T-cell (primary cell): ENCODE measurements at regions not wholly inside any gene's neighbourhood (a gene's known extent, or its start where the extent isn't known, plus 50 kb on each side); places are given as distances from the start of the nearest gene placed in this dataset.

Experiments used
- ATAC-seq, 4 experiments: fragments of 200-7000 bp in 3 of 4; fragments of 150-1000 bp in 1 of 4; cut with Tn5 transposase; replicated peaks in 1 of 4; 1 replicate in 3 of 4; 2 replicates in 1 of 4; pipeline ENCODE4 v1.10.0; 2021; ENCODE audit warnings: moderate library complexity in 3 of 4, mild to moderate bottlenecking in 2 of 4, moderate number of reproducible peaks in 1 of 4
- CTCF ChIA-PET, 2 donors: fragments of 300-600 bp; sonication (Branson Sonifier 250); formaldehyde crosslinking; loops; one replicate each; lab custom pipeline; 2022; ENCODE audit warnings: antibody characterized with exemption in 2 of 2; lab: Charles Lee
- POLR2A ChIA-PET, 2 donors: fragments of 300-600 bp; sonication (Branson Sonifier 250); formaldehyde crosslinking; loops; one replicate each; lab custom pipeline; 2022; ENCODE audit warnings: antibody characterized with exemption in 2 of 2; lab: Charles Lee
- DNase-seq, 35 experiments: peaks; one replicate each; pipeline versions ENCODE4 v3.0.0 to v3.0.0-alpha.2; 2013 to 2023
- H3K27ac ChIP-seq: one replicate; pipeline ENCODE4 v1.5.1; 2013; ENCODE audit warnings: low read length
- H3K27me3 ChIP-seq, 2 experiments: replicated peaks in 1 of 2; 1 replicate in 1 of 2; 2 replicates in 1 of 2; pipeline versions ENCODE4 v1.6.1 to v1.7.0; 2013; ENCODE audit warnings: low read length in 1 of 2, mixed read lengths in 1 of 2; ENCODE audit not compliant: control insufficient read depth in 2 of 2, insufficient read depth in 2 of 2; ENCODE audit errors: extremely low read depth in 1 of 2
- H3K36me3 ChIP-seq, 2 donors: 1 replicate in 1 of 2; 2 replicates in 1 of 2; pipeline versions ENCODE4 v1.6.1 to v1.7.0; 2013; ENCODE audit warnings: low read length in 1 of 2; ENCODE audit not compliant: control insufficient read depth in 2 of 2, insufficient read depth in 1 of 2; ENCODE audit errors: extremely low read depth in 1 of 2
- H3K4me1 ChIP-seq, 2 experiments: 1 replicate in 1 of 2; 2 replicates in 1 of 2; pipeline versions ENCODE4 v1.6.1 to v1.7.0; 2013; ENCODE audit warnings: low read length in 2 of 2, mixed read lengths in 1 of 2; ENCODE audit not compliant: insufficient read depth in 2 of 2, control insufficient read depth in 1 of 2; ENCODE audit errors: extremely low read depth in 1 of 2
- H3K4me3 ChIP-seq, 2 donors: 1 replicate in 1 of 2; 2 replicates in 1 of 2; pipeline versions ENCODE4 v1.5.1 to v1.7.0; 2013; ENCODE audit warnings: mild to moderate bottlenecking in 2 of 2, low read length in 1 of 2, moderate library complexity in 1 of 2; ENCODE audit not compliant: control insufficient read depth in 1 of 2; ENCODE audit errors: extremely low read depth in 1 of 2
- H3K9me3 ChIP-seq: 2 replicates; pipeline ENCODE4 v1.7.0; 2013
- H3K27ac Mint-ChIP-seq, 2 donors: one replicate each; pipeline ENCODE4 v1.8.0; 2020 to 2021; ENCODE audit warnings: mild to moderate bottlenecking in 2 of 2, mixed read lengths in 2 of 2
- H3K27me3 Mint-ChIP-seq, 2 donors: one replicate each; pipeline ENCODE4 v1.8.0; 2021 to 2022; ENCODE audit warnings: mixed read lengths in 2 of 2
- H3K36me3 Mint-ChIP-seq: one replicate; pipeline ENCODE4 v1.8.0; 2021; ENCODE audit warnings: mixed read lengths
- H3K4me1 Mint-ChIP-seq, 3 donors: one replicate each; pipeline ENCODE4 v1.8.0; 2020 to 2022; ENCODE audit warnings: mixed read lengths in 3 of 3, mild to moderate bottlenecking in 1 of 3
- H3K4me3 Mint-ChIP-seq, 3 donors: one replicate each; pipeline ENCODE4 v1.8.0; 2020 to 2022; ENCODE audit warnings: mild to moderate bottlenecking in 3 of 3, mixed read lengths in 3 of 3, moderate library complexity in 3 of 3
- H3K9me3 Mint-ChIP-seq, 3 donors: one replicate each; pipeline ENCODE4 v1.8.0; 2020 to 2022; ENCODE audit warnings: mixed read lengths in 3 of 3
- WGBS: methylation state at CpG from one replicate; pipeline ENCODE4 v1.1.5; 2013; ENCODE audit warnings: missing lambda C conversion rate; ENCODE audit not compliant: insufficient coverage; 5-methylcytosine and 5-hydroxymethylcytosine counted together

- Histone ChIP-seq H3K4me1 (peaks cover 2 to 17% of the 10 kb centered on the region in 2 experiments), H3K27ac (no peak overlapping the region), H3K27me3 (peaks cover 10 to 36% of the 10 kb centered on the region in 2 experiments), H3K4me3 (peak overlapping the region; percentile 59 to 81), H3K9me3 (peaks cover 5% of the 10 kb centered on the region), H3K36me3 (no peaks in the 10 kb centered on the region)
- ATAC-seq (peak; percentile 95 to 97 (median 96)), DNase-seq (peak; percentile 30 to 84 (median 61))
- WGBS = 1% methylated on average over 67 of the region's 79 CpGs
- Mint-ChIP-seq H3K4me1 (peaks cover 5 to 14% (median 13%) of the 10 kb centered on the region in 3 donors), H3K4me3 (peak overlapping the region; percentile 77 to 86 (median 80)), H3K9me3 (no peaks in the 10 kb centered on the region), H3K27me3 (peaks cover 46 to 49% of the 10 kb centered on the region in 2 donors), H3K36me3 (no peaks in the 10 kb centered on the region), H3K27ac (no peak overlapping the region)
- POLR2A ChIA-PET = no interaction called here
- CTCF ChIA-PET = interaction anchor here (0.6 to 0.8 kb wide), 4 partner anchors 120 to 1834 kb away, joined by 3 to 8 read pairs (median 3); no protein-coding TSS in a partner anchor
Measured at GRCh38 chr1:90850898-90851710, 134.0 kb upstream of the BARHL2 start.

- H3K9me3 Mint-ChIP-seq = no peaks in the 10 kb centered on the region
- peaks cover 10 to 31% of the 10 kb centered on the region in 2 experiments for H3K27me3 ChIP-seq
- no peaks in the 10 kb centered on the region for H3K36me3 Mint-ChIP-seq
- ChIA-PET POLR2A (no interaction called here), CTCF (no interaction called here)
- peak overlapping the region; percentile 77 to 86 (median 80) for H3K4me3 Mint-ChIP-seq
- H3K36me3 ChIP-seq = no peaks in the 10 kb centered on the region
- H3K9me3 ChIP-seq = peaks cover 5% of the 10 kb centered on the region
- peaks cover 5 to 14% (median 13%) of the 10 kb centered on the region in 3 donors for H3K4me1 Mint-ChIP-seq
- peaks cover 44 to 48% of the 10 kb centered on the region in 2 donors for H3K27me3 Mint-ChIP-seq
- no peak overlapping the region for H3K27ac Mint-ChIP-seq
- H3K4me1 ChIP-seq = peaks cover 2 to 17% of the 10 kb centered on the region in 2 experiments
- peak overlapping the region; percentile 59 to 81 for H3K4me3 ChIP-seq
- ATAC-seq (no peak), DNase-seq (peak in 2 of 35 experiments; percentile 11 to 15)
- 17% methylated on average over 14 of the region's 19 CpGs for WGBS
- no peak overlapping the region for H3K27ac ChIP-seq
Measured at GRCh38 chr1:90850181-90850897, 133.2 kb upstream of the BARHL2 start.

- no peak for ATAC-seq
- peaks cover 35 to 39% of the 10 kb centered on the region in 2 experiments for H3K27me3 ChIP-seq
- H3K9me3 Mint-ChIP-seq = no peaks in the 10 kb centered on the region
Measured at GRCh38 chr1:90841473-90841872, 124.4 kb upstream of the BARHL2 start.

DNA sequence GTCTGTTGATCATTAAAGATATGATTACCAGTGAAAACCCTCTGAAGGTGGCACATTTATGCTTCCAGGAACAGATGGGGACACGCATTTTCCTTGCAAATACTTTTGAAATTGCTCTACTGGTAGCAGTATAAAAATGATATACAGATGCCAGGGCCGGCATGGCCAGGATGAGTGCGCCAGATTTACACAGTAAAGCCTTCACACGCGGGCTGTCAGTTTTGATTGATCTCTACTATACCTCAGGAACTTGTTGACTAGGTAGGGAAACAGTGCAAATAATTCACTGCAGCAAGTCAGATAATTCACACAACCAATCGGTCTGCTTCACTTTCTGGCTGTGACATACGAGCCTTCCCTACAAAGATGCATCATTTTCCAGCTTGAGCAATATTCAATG lies 123.2 kb upstream of the BARHL2 start:
- Mint-ChIP-seq H3K4me1 (peaks cover 13 to 26% (median 19%) of the 10 kb centered on the region in 3 donors), H3K27me3 (peaks cover 75 to 87% of the 10 kb centered on the region in 2 donors), H3K9me3 (no peaks in the 10 kb centered on the region), H3K4me3 (no peak overlapping the region), H3K27ac (no peak overlapping the region), H3K36me3 (no peaks in the 10 kb centered on the region)
- H3K36me3 ChIP-seq = no peaks in the 10 kb centered on the region
- H3K4me1 ChIP-seq = peaks cover 0 to 16% of the 10 kb centered on the region in 2 experiments
- ATAC-seq (peak in 1 of 4 experiments; percentile 23), DNase-seq (peak in 1 of 35 experiments; percentile 9)
- no peak overlapping the region for H3K4me3 ChIP-seq
- H3K27ac ChIP-seq = no peak overlapping the region
- H3K9me3 ChIP-seq = no peaks in the 10 kb centered on the region
- 7% methylated on average over 5 of the region's 7 CpGs for WGBS
- ChIA-PET POLR2A (no interaction called here), CTCF (no interaction called here)
- H3K27me3 ChIP-seq = peaks cover 38 to 49% of the 10 kb centered on the region in 2 experiments

More at GRCh38 chr1:90841473-90841872, 124.4 kb upstream of the BARHL2 start:
- Histone ChIP-seq H3K4me1 (peaks cover 0 to 5% of the 10 kb centered on the region in 2 experiments), H3K36me3 (no peaks in the 10 kb centered on the region), H3K4me3 (no peak overlapping the region), H3K9me3 (no peaks in the 10 kb centered on the region), H3K27ac (no peak overlapping the region)
- no peak for DNase-seq
- H3K27ac Mint-ChIP-seq = no peak overlapping the region
- no peak overlapping the region for H3K4me3 Mint-ChIP-seq
- peaks cover 9 to 20% (median 16%) of the 10 kb centered on the region in 3 donors for H3K4me1 Mint-ChIP-seq
- ChIA-PET POLR2A (no interaction called here), CTCF (no interaction called here)
- WGBS = 56% methylated on average over 5 of the region's 21 CpGs
- H3K36me3 Mint-ChIP-seq = no peaks in the 10 kb centered on the region
- H3K27me3 Mint-ChIP-seq = peaks cover 81 to 82% of the 10 kb centered on the region in 2 donors

DNA sequence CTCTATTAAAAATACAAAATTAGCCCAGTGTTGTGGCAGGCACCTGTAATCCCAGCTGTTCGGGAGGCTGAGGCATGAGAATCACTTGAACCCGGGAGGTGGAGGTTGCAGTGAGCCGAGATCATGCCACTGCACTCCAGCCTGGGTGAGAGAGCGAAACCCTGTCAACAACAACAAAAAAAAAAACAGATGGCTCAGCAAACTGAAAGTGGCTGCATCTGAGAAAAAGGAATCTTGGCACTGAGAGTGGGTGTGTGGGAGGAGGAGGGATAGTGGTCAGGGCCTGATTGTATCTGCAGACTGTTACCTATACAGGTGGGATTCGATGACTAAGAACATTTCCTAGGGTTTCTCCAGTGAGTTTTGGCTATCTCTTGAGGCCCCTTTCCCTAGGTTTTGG lies 122.2 kb upstream of the BARHL2 start:
- no peak overlapping the region for H3K27ac Mint-ChIP-seq
- ATAC-seq (no peak), DNase-seq (no peak)
- H3K9me3 Mint-ChIP-seq = no peaks in the 10 kb centered on the region
- H3K4me3 ChIP-seq = no peak overlapping the region
- WGBS = 20% methylated on average over 1 of the region's 5 CpGs
- peaks cover 41 to 59% of the 10 kb centered on the region in 2 experiments for H3K27me3 ChIP-seq
- ChIA-PET CTCF (no interaction called here), POLR2A (no interaction called here)
- H3K27ac ChIP-seq = no peak overlapping the region
- H3K36me3 ChIP-seq = no peaks in the 10 kb centered on the region
- H3K9me3 ChIP-seq = no peaks in the 10 kb centered on the region
- H3K4me1 ChIP-seq = peaks cover 0 to 26% of the 10 kb centered on the region in 2 experiments
- H3K4me1 Mint-ChIP-seq = peaks cover 23 to 36% (median 29%) of the 10 kb centered on the region in 3 donors
- H3K27me3 Mint-ChIP-seq = peaks cover 75 to 87% of the 10 kb centered on the region in 2 donors
- H3K36me3 Mint-ChIP-seq = no peaks in the 10 kb centered on the region
- H3K4me3 Mint-ChIP-seq = no peak overlapping the region

- H3K27me3 ChIP-seq = peaks cover 43 to 59% of the 10 kb centered on the region in 2 experiments
- ChIA-PET CTCF (no interaction called here), POLR2A (no interaction called here)
- DNase-seq (no peak), ATAC-seq (no peak)
- H3K27ac Mint-ChIP-seq = no peak overlapping the region
- peaks cover 77 to 88% of the 10 kb centered on the region in 2 donors for H3K27me3 Mint-ChIP-seq
- no peaks in the 10 kb centered on the region for H3K9me3 ChIP-seq
- no peaks in the 10 kb centered on the region for H3K36me3 Mint-ChIP-seq
- no peaks in the 10 kb centered on the region for H3K36me3 ChIP-seq
- H3K4me3 Mint-ChIP-seq = no peak overlapping the region
- peaks cover 29 to 40% (median 34%) of the 10 kb centered on the region in 3 donors for H3K4me1 Mint-ChIP-seq
- no peaks in the 10 kb centered on the region for H3K9me3 Mint-ChIP-seq
- H3K4me1 ChIP-seq = peaks cover 0 to 26% of the 10 kb centered on the region in 2 experiments
- H3K27ac ChIP-seq = no peak overlapping the region
- no peak overlapping the region for H3K4me3 ChIP-seq
Measured at GRCh38 chr1:90838720-90839119, 121.6 kb upstream of the BARHL2 start.
